B cell (primary cell): ENCODE measurements at regions not wholly inside any gene's neighbourhood (a gene's known extent, or its start where the extent isn't known, plus 50 kb on each side); places are given as distances from the start of the nearest gene placed in this dataset.

Source experiments
- CTCF ChIP-seq: fragments of 200-600 bp; IDR thresholded peaks from one replicate; pipeline ENCODE4 v1.8.0; 2022; ENCODE audit warnings: antibody characterized with exemption, mild to moderate bottlenecking
- EZH2 ChIP-seq: IDR thresholded peaks from 2 replicates; pipeline ENCODE4 v1.6.1; 2012; ENCODE audit warnings: borderline replicate concordance, low read depth, mild to moderate bottlenecking, moderate library complexity, low read length; ENCODE audit not compliant: insufficient read depth, poor library complexity, severe bottlenecking

DNA sequence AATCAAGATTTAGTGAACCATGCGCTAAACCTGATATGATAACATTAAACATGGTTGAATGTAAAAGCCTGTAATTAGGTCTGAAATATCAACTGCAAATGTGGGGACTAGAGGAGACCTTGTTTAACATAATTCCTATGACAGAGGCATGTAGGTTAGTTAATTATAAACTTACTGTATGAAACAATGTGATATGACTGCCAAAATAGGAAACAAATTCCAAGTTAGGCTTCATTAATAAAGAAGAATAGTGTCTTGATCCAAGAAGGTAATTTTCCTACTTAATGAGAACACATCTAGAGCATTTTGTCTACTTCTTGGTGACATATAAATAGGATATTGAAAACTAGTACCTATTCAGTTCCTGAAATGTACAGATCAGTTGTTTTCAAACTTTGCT is 136.2 kb upstream of the TARS1 start:
- no peak for TF ChIP-seq CTCF
- no peak for TF ChIP-seq EZH2
